Neural crest cell (in vitro differentiated cells): ENCODE measurements at regions not wholly inside any gene's neighbourhood (a gene's known extent, or its start where the extent isn't known, plus 50 kb on each side); places are given as distances from the start of the nearest gene placed in this dataset.

ENCODE experiments used
- DNase-seq: peaks from one replicate; pipeline ENCODE4 v3.0.0; 2021; ENCODE audit warnings: low read depth, mixed read lengths, low spot score
- H3K27ac Mint-ChIP-seq: one replicate; pipeline ENCODE4 v1.8.0; 2021; ENCODE audit warnings: mild to moderate bottlenecking, mixed read lengths; ENCODE audit not compliant: unreplicated experiment
- H3K27me3 Mint-ChIP-seq: 2 replicates; pipeline ENCODE4 v1.8.0; 2021; ENCODE audit warnings: low read depth, mild to moderate bottlenecking, mixed read lengths
- H3K36me3 Mint-ChIP-seq: 2 replicates; pipeline ENCODE4 v1.8.0; 2021; ENCODE audit warnings: low read depth, mild to moderate bottlenecking, mixed read lengths
- H3K4me1 Mint-ChIP-seq: 2 replicates; pipeline ENCODE4 v1.8.0; 2021; ENCODE audit warnings: mixed read lengths
- H3K4me3 Mint-ChIP-seq: one replicate; pipeline ENCODE4 v1.8.0; 2021; ENCODE audit warnings: mild to moderate bottlenecking, mixed read lengths
- H3K9me3 Mint-ChIP-seq: 2 replicates; pipeline ENCODE4 v1.8.0; 2021; ENCODE audit warnings: mixed read lengths
- CTCF ChIP-seq: fragments of 200-600 bp; sonication (generic); conservative IDR thresholded peaks from 2 replicates; pipeline ENCODE4 v1.5.0; 2021; ENCODE audit warnings: antibody characterized with exemption, mild to moderate bottlenecking

- Mint-ChIP-seq H3K4me3 (no peak overlapping the region), H3K36me3 (peaks cover 8% of the 10 kb centered on the region), H3K9me3 (peaks cover 10% of the 10 kb centered on the region), H3K27ac (no peak overlapping the region), H3K4me1 (no peaks in the 10 kb centered on the region), H3K27me3 (peaks cover 5% of the 10 kb centered on the region)
- DNase-seq, result no peak
- TF ChIP-seq CTCF, result no peak
These were observed 162.0 kb downstream of the NKX6-1 start for GRCh38 chr4:84336964-84337705.

DNA sequence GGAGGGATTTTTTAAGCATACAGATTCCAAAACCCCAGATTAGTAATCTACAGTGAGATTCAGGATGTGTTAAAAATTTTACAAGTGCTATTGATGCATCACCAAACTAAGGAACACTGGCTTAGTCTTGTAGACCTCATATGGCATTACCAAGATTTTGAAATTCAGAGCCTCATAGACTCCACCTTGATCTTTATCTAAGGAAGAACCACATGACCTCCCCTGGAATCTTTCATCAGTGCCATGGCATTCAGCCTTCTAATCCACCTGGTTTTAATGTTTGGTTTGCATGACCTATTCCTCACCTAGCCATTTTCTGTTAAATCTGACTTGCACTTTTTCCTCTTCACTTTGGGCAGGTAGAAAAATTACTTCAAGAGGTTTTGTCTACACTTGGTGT, 171.6 kb downstream of the NKX6-1 start:
- Mint-ChIP-seq H3K9me3 (peaks cover 10% of the 10 kb centered on the region), H3K4me1 (peaks cover 13% of the 10 kb centered on the region), H3K27me3 (peaks cover 14% of the 10 kb centered on the region)

DNA sequence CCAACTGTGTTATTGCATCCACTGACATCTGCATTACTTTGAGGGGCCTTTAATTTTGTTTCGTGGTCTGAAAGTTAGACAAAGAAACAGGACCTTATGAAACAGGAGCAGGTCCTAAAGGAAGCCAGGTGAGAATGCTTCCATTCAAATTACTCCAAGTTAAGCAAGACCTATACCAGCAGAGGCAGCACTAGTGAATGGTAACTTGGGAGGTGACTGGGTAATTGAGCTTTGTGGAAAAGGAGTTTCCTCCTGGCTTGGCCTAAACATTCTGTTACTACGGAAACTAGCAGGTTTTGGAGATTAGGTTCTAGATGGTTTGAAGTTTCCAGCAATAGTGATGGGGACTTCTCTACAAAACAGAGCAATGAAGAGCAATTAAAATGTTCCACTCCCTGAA, 173.5 kb downstream of the NKX6-1 start:
- no peak overlapping the region for H3K27ac Mint-ChIP-seq
- H3K27me3 Mint-ChIP-seq, result peaks cover 14% of the 10 kb centered on the region
- H3K4me1 Mint-ChIP-seq, result peaks cover 13% of the 10 kb centered on the region
- peaks cover 4% of the 10 kb centered on the region for H3K36me3 Mint-ChIP-seq
- no peak for DNase-seq
- no peak for TF ChIP-seq CTCF
- no peak overlapping the region for H3K4me3 Mint-ChIP-seq
- H3K9me3 Mint-ChIP-seq, result peaks cover 11% of the 10 kb centered on the region

More for the DNA sequence above, 171.6 kb downstream of the NKX6-1 start:
- no peak overlapping the region for H3K27ac Mint-ChIP-seq
- peaks cover 7% of the 10 kb centered on the region for H3K36me3 Mint-ChIP-seq
- DNase-seq, result no peak
- TF ChIP-seq CTCF, result no peak
- no peak overlapping the region for H3K4me3 Mint-ChIP-seq

DNA sequence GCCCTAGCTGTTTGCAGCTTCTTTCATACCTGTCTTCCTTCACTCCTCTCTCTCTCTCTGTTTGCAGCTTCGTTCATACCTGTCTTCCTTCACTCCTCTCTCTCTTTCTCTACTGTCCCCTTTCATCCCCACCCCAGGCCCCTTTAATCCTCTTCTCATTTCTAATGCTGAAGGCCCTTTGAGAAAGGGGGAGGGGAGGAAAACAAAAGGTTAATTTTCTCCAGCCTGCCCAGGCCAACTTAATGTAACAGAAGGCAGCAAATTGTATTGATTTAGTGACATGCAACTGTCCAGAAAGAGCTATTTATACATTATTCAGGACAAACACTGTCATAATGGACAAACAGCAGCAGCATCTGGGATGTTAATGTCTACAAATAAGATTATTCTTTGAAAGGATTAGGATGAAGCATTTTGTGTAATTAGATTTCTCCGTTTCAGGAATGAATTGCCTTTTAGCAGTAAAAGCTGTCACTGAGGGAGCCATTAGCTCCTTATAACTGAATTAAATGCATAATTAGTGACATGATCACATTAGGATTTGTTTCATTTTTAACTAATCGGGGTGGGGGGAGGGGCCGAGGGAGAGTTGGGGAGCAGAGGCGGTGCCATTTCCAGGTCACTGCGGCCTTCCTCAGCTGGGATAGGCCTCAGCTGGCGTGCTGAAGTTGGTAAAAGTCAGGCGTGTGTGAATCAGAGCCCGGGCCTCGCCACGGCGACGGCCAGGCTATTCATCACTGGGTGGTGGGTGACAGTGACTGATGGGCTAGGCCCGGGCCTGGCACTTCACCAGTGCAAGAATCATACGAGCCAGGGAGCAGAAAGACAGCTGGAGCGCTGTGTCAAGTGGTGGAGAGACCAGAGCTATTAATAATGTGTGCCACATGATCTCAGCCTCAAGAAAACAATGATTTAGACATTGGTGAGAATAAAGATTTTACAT, 174.5 kb downstream of the NKX6-1 start:
- peak overlapping the region; percentile 39 for H3K27ac Mint-ChIP-seq

More for the DNA sequence above, 174.5 kb downstream of the NKX6-1 start:
- Mint-ChIP-seq H3K36me3 (no peaks in the 10 kb centered on the region), H3K9me3 (peaks cover 6% of the 10 kb centered on the region), H3K27me3 (peaks cover 14% of the 10 kb centered on the region), H3K4me1 (peaks cover 13% of the 10 kb centered on the region), H3K4me3 (peak overlapping the region; percentile 31)
- TF ChIP-seq CTCF, result no peak
- peak; percentile 5 for DNase-seq
